HG03045 (cell line): ENCODE measurements at regions not wholly inside any gene's neighbourhood (a gene's known extent, or its start where the extent isn't known, plus 50 kb on each side); places are given as distances from the start of the nearest gene placed in this dataset.
"Not testable (repeated sequence)": the region's sequence is repeated elsewhere in the genome, so short reads cannot be mapped to it uniquely, and the experiment has no call there.

Experiments
- ATAC-seq: cut with Tn5 transposase; IDR thresholded peaks from one replicate; pipeline ENCODE4 v1.9.1; 2021; ENCODE audit warnings: mild to moderate bottlenecking, moderate library complexity; ENCODE audit not compliant: unreplicated experiment

- ATAC-seq = no peak
Observed at GRCh38 chr6:130494729-130495128, 128.9 kb downstream of the TMEM200A start.

- ATAC-seq = no peak
Observed at GRCh38 chr6:130500693-130501092, 134.9 kb downstream of the TMEM200A start.

- ATAC-seq = no peak
Observed at GRCh38 chr6:130503146-130503545, 137.3 kb downstream of the TMEM200A start.

GRCh38 chr6:130505808-130506598 is 140.2 kb downstream of the TMEM200A start:
- no peak for ATAC-seq

GRCh38 chr6:130507005-130507665 is 141.3 kb downstream of the TMEM200A start:
- ATAC-seq = not testable (repeated sequence)

- no peak for ATAC-seq
Observed at GRCh38 chr6:130507666-130508028, 141.8 kb downstream of the TMEM200A start.

GRCh38 chr6:130513770-130514169 is 148.0 kb downstream of the TMEM200A start:
- peak; percentile 57 for ATAC-seq

GRCh38 chr6:130514712-130515111 is 148.9 kb downstream of the TMEM200A start:
- ATAC-seq = no peak

GRCh38 chr6:130515306-130515705 is 149.5 kb downstream of the TMEM200A start:
- ATAC-seq = no peak

GRCh38 chr6:130516604-130517003 is 150.8 kb downstream of the TMEM200A start:
- no peak for ATAC-seq

- peak; percentile 80 for ATAC-seq
Observed at GRCh38 chr6:130517444-130517931, 151.7 kb downstream of the TMEM200A start.

GRCh38 chr6:130518588-130518987 is 152.8 kb downstream of the TMEM200A start:
- ATAC-seq = no peak

GRCh38 chr6:130520221-130520620 is 154.4 kb downstream of the TMEM200A start:
- no peak for ATAC-seq

- ATAC-seq = no peak
Observed at GRCh38 chr6:130520801-130521200, 155.0 kb downstream of the TMEM200A start.

GRCh38 chr6:130524552-130524951 is 158.7 kb downstream of the TMEM200A start:
- no peak for ATAC-seq

GRCh38 chr6:130525408-130525807 is 159.6 kb downstream of the TMEM200A start:
- ATAC-seq = no peak

GRCh38 chr6:130526466-130526865 is 160.6 kb downstream of the TMEM200A start:
- no peak for ATAC-seq

GRCh38 chr6:130527173-130527572 is 161.4 kb downstream of the TMEM200A start:
- ATAC-seq = no peak

- ATAC-seq = no peak
Observed at GRCh38 chr6:130529569-130530149, 163.8 kb downstream of the TMEM200A start.

GRCh38 chr6:130534627-130535026 is 168.8 kb downstream of the TMEM200A start:
- ATAC-seq = no peak

- no peak for ATAC-seq
Observed at GRCh38 chr6:130535242-130535641, 169.4 kb downstream of the TMEM200A start.

GRCh38 chr6:130537447-130537846 is 171.6 kb downstream of the TMEM200A start:
- no peak for ATAC-seq
